GM12892 (cell line): ENCODE measurements at regions not wholly inside any gene's neighbourhood (a gene's known extent, or its start where the extent isn't known, plus 50 kb on each side); places are given as distances from the start of the nearest gene placed in this dataset.

Experiments
- DNase-seq: peaks from one replicate; pipeline ENCODE4 v3.0.0; 2011; ENCODE audit not compliant: insufficient read length
- FAIRE-seq: peaks from 2 replicates; lab custom pipeline; 2011; peaks lifted over from hg19 to GRCh38; lab: Jason Lieb, UNC
- POLR2A ChIP-seq: IDR thresholded peaks from 2 replicates; pipeline ENCODE4 v1.6.1; 2011; ENCODE audit warnings: low read depth, low read length, control low read depth
- POLR2AphosphoS5 ChIP-seq: IDR thresholded peaks from 2 replicates; pipeline ENCODE4 v1.6.1; 2011; ENCODE audit warnings: low read depth, low read length, control low read depth
- TAF1 ChIP-seq: IDR thresholded peaks from 2 replicates; pipeline ENCODE4 v1.6.1; 2011; ENCODE audit warnings: low read depth, mild to moderate bottlenecking, control low read depth, low read length, borderline replicate concordance

DNA sequence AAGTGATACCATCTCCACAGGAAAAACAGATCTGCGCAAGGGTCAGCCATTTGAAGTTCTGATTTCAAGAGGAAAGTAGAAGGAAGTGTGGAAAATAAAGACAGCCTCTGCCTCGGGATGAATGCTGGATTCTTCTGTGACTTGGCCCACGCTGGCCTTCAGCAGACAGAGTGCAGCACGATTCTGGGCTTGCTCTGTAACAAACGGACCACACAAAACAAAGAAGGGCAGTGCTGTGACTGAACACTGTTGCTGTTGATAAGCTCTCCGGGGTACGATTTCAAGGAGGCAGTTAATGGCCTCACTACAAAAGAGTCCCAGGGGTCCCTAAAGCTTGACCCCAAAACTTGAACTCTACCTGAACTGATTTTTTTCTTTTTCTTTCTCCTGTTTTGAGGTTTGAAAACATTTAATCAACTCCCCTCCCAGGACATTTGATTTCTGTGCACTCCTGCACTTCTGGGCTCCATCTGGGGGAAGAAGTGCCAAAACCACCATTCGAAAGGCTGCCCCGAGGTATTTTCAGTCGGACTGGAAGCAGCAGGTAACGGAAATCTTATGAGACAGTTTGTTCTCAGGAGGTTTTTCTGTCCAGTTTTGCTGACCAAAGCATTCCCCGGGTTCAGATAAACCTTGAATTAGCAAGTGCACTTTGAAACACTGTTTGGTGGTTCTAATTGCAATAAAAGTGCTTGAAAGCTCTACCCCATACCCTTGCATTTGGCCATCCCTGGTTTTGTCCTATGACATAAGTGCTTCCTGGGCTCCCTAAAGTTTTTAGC is 189.6 kb downstream of the MYLK4 start:
- DNase-seq = no peak
- no peak for FAIRE-seq
- TF ChIP-seq TAF1 (no peak), POLR2AphosphoS5 (no peak), POLR2A (no peak)

DNA sequence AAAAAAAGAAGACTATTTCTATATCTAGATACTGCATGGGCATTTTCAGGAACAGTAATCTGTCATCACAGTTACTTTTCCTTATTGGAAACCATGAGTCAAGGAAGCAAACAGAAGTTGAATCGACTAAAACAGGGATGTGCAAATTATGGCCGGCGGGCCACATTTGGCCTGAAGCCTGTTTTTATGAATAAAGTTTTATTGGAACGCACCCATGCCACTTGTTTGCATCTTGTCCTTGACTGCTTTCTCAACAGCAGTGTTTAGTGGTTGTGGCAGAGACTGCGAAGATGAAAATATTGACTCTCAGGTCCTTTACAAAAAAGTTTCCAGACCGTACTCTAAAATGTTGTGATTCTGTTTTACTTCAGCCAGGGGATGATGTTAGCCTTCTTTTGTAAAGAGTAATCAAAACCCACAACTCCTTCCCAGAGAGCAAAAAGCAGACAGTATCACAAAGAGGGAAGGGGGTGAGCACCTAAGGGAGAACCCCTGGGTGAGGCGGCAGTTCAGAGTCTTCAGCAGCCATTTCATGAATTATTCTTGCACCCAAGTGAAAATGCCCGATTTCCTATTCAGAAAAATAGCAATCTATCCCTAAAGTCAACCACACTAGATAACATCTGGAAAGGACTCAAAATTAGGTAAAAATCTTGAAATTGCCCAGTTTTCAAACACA is 190.4 kb downstream of the MYLK4 start:
- no peak for FAIRE-seq
- DNase-seq = no peak
- TF ChIP-seq POLR2A (no peak), POLR2AphosphoS5 (no peak), TAF1 (no peak)

DNA sequence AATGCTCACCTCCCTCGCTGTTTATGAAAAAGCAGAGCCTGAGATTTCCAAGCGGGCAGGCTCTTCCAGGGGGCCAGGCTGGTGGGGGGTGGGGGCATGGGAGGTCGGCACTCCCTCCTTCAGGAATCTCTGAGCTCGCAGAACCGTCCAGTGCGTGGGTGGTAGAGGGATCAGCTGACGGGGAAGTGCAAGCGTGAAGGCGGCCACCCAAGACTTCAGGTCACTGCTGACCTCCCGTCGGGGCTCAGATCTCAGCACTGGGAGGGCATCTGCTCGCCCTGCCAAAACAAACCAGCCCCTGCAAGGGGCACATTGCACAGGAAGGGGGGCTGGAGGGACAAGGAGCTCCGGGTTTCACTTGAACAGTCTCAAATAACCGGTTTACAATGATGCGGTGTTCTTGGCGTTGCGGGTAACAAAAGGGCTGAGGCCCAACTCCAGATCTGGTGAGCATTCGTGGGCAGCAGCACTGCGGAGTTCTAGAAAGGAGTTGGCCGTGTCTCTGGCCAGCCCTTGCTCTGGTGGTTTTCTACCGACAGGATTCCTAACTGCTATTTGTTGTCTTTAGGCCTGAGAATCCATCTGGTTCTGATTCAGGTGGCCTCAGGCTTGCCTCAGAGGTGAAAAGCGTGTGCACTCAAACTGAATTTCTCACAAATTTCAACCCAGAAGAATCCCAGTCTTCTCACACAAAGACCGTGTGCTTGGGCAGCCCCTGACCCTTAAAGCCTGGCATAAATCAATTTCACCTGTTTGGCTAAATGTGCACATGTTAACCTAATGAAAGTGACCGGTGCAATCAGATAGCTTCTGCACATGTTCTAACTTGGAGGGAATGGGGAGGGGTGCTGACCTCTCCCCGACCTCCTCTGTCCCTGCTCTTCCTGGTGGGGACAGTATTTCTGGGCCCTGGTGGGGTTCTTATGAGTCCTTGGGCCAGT is 191.6 kb downstream of the MYLK4 start:
- TF ChIP-seq POLR2A = no peak
- TF ChIP-seq TAF1 = no peak
- TF ChIP-seq POLR2AphosphoS5 = no peak
- DNase-seq (no peak), FAIRE-seq (no peak)

DNA sequence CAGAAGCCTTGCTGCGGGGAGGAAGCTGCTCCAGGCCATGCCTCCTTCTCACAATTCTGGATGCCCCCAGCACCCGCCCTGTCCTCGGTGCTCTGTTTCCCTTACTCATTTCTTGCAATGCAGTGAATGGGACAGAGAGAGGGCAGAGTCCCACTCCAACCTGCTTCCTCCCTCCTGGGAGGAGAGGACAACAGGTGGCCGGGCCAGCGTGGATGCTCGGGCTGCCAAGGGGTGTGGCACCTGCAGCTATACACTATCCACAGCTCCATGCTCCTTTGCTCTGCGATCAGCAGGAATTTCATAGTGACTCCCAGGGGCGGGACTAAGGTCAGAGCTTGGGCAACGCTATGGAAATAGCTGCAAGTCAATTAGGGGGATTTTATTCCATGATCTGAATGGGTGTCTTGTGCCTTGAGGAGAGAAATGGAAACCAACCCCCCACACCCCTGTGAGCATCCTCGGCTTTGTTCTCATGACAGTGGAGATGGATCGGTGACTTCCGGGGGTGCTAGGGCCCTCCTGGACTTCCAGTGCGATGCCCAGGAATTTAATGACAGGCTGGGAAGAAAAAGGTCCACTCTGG is 192.5 kb downstream of the MYLK4 start:
- TF ChIP-seq POLR2A (no peak), TAF1 (no peak), POLR2AphosphoS5 (no peak)
- no peak for FAIRE-seq
- DNase-seq = no peak

DNA sequence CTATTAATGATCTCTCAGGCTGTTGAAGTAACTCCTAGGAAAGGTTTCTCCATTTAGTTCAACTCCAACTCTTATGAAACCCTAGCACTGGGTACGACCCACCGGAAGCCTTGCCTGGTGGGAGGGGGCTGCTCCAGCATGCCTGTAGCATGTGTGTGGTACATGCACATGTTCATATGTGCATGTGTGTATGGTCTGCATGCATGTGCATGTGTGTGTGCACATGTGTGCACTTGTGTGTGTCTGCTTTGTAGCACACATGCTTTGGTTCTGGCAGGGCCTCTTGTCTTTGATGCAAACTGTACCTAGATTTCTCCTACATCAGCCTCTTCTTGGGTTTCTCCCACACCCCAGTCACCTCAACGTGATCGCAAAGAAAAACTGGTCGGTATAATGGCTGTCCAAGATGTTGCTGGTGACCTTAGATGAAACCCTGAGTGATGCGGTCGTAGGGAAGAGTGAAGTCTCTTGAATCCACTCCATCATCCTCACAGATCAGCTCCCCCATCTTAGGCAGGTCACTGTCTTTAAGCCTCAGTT is 193.5 kb downstream of the MYLK4 start:
- TF ChIP-seq TAF1 (no peak), POLR2A (no peak), POLR2AphosphoS5 (no peak)
- no peak for DNase-seq
- FAIRE-seq = no peak

DNA sequence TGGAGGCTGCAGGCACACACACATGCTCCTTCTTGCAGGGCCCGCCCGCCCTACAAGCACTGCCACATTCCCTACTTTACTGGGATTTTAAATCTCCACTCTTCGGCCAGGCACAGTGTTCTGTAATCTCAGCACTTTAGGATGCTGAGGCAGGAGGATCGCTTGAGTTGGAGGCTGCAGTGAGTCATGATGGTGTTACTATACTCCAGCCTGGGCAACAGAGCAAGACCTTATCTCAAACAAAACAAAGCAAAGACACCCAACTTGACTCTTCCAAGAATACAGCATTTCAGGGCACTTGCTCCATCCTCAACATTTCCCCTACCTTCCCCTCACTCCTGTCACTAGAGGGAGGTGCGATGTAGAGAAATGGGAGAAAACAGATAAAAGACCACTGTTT is 194.0 kb downstream of the MYLK4 start:
- no peak for TF ChIP-seq TAF1
- no peak for TF ChIP-seq POLR2AphosphoS5
- TF ChIP-seq POLR2A = no peak
- no peak for FAIRE-seq

DNA sequence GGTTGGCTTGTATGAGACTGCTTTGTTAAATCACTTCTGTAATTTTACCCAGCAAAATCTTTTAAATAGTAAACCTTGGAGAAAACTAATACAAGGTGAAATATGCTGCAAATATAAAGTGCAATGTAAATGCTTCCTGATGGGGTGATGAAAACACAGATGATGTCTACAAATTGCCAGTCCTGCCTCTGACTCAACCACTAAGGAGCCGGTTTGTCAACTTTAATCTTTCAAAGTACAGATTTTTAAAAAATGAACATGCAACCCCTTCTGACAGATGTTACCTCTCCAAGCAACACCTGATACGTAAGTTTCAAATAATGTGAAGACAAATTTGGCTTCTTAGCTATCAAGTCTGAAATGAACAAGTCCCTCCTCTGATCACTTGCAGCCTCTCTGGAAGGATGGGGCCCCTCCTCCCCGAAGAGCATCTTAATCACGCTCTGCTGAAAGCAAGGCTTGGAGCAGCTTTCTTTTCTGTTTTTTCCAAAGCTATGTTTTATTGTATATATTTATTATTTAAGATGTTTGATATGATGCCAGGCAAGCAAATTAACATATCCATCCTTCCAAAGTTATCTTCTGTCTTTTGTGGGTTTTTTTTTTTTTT is 196.0 kb downstream of the MYLK4 start:
- FAIRE-seq (no peak), DNase-seq (no peak)
- TF ChIP-seq TAF1 (no peak), POLR2A (no peak), POLR2AphosphoS5 (no peak)

More for the DNA sequence above, 194.0 kb downstream of the MYLK4 start:
- no peak for DNase-seq

DNA sequence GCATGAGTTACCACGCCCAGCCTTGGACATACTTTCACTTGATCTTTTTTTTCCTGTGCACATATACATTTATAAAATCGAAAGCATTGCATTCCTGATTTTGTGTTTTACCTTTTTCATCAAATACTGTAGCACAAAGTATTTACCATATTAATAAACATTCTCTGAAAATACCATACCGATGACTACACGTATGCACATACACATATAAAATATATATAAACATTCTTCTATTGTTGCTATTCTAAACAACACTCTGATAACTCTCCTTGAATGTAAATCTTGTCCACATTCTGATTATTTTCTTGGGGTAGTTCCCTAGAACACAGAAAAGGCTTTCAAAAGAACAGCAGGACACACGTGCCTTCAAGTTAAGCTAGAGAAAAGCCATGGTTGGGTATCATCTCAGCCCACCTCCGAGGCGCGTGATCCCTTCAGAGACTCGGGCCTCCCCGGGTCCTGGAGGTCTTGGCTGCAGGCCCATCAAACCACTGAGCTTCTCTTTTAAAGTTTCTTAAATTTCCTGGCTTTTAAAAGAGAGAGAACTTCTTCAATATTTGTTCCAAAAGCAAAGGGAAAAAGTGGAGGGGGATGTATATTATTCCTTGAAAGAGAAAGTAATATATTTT is 198.1 kb downstream of the MYLK4 start:
- DNase-seq = no peak
- FAIRE-seq = no peak
- TF ChIP-seq POLR2A (no peak), TAF1 (no peak), POLR2AphosphoS5 (no peak)

DNA sequence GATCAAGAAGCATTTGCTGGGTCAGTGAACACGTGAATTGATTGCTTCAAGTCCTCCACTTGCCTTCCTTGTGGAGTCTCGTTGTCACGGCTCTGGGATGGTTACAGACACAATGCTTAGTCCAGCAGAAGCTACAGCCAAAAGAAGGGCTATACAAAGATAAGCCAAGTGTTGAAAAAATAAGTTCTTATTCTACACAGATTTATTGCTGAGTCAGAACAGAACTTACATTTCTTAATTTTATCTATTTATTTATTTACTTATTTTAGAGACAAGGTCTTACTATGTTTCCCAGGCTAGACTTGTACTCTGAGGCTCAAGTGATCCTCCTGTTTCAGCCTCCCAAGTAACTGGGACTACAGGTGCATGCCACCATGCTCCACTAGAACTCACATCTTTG is 199.0 kb downstream of the MYLK4 start:
- DNase-seq = no peak
- TF ChIP-seq POLR2A (no peak), POLR2AphosphoS5 (no peak), TAF1 (no peak)
- no peak for FAIRE-seq

DNA sequence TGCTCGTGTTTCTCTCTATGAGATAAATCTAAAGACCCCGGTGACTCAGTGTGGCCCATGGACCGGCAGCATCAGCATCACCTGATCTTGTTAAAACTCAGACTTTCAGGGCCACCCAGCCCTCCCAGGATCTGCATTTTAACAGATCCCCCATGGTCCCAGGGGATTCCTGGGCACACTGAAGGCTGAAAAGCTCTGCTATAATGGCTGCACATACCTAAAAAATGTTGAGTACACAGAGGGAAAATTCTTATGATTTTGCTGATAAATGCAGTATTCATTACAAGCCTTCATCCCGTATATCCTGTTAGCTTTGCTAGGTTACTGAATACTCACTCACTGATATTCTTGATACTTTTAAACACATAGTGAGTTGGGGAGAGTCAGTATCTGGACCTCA is 200.5 kb downstream of the MYLK4 start:
- FAIRE-seq = no peak
- TF ChIP-seq POLR2A (no peak), TAF1 (no peak), POLR2AphosphoS5 (no peak)
- no peak for DNase-seq
